Muscle of arm (tissue), 1 donor: ENCODE measurements at regions not wholly inside any gene's neighbourhood (a gene's known extent, or its start where the extent isn't known, plus 50 kb on each side); places are given as distances from the start of the nearest gene placed in this dataset.
"Not testable (repeated sequence)": the region's sequence is repeated elsewhere in the genome, so short reads cannot be mapped to it uniquely, and the experiment has no call there.

Experiments used
- DNase-seq: peaks from one replicate; pipeline ENCODE4 v3.0.0-alpha.2; 2013

- no peak for DNase-seq
Observed at GRCh38 chr2:39929531-39929930, 150.5 kb upstream of the THUMPD2 start.

GRCh38 chr2:39925312-39925711 lies 146.3 kb upstream of the THUMPD2 start:
- DNase-seq = no peak

- DNase-seq = no peak
Observed at GRCh38 chr2:39923455-39923854, 144.4 kb upstream of the THUMPD2 start.

- peak; percentile 14 for DNase-seq
Observed at GRCh38 chr2:39922679-39923405, 143.8 kb upstream of the THUMPD2 start.

GRCh38 chr2:39920307-39920801 lies 141.3 kb upstream of the THUMPD2 start:
- DNase-seq = no peak

GRCh38 chr2:39919511-39920306 lies 140.7 kb upstream of the THUMPD2 start:
- DNase-seq = no peak

- DNase-seq = no peak
Observed at GRCh38 chr2:39918886-39919285, 139.8 kb upstream of the THUMPD2 start.

GRCh38 chr2:39917371-39917770 lies 138.3 kb upstream of the THUMPD2 start:
- not testable (repeated sequence) for DNase-seq

- no peak for DNase-seq
Observed at GRCh38 chr2:39914949-39915348, 135.9 kb upstream of the THUMPD2 start.

GRCh38 chr2:39913648-39914461 lies 134.8 kb upstream of the THUMPD2 start:
- DNase-seq = peak; percentile 79

GRCh38 chr2:39902103-39902502 lies 123.0 kb upstream of the THUMPD2 start:
- DNase-seq = no peak

- no peak for DNase-seq
Observed at GRCh38 chr2:39898934-39899333, 119.9 kb upstream of the THUMPD2 start.

- DNase-seq = no peak
Observed at GRCh38 chr2:39897273-39897672, 118.2 kb upstream of the THUMPD2 start.

- DNase-seq = no peak
Observed at GRCh38 chr2:39894082-39894481, 115.0 kb upstream of the THUMPD2 start.

GRCh38 chr2:39893616-39894015 lies 114.6 kb upstream of the THUMPD2 start:
- no peak for DNase-seq

GRCh38 chr2:39881948-39882347 lies 102.9 kb upstream of the THUMPD2 start:
- DNase-seq = no peak

- DNase-seq = no peak
Observed at GRCh38 chr2:39881494-39881893, 102.4 kb upstream of the THUMPD2 start.

GRCh38 chr2:39879001-39879400 lies 99.9 kb upstream of the THUMPD2 start:
- not testable (repeated sequence) for DNase-seq

GRCh38 chr2:39875914-39876267 lies 96.8 kb upstream of the THUMPD2 start:
- DNase-seq = no peak

GRCh38 chr2:39875182-39875913 lies 96.3 kb upstream of the THUMPD2 start:
- DNase-seq = no peak

GRCh38 chr2:39874236-39874635 lies 95.2 kb upstream of the THUMPD2 start:
- DNase-seq = no peak

- DNase-seq = no peak
Observed at GRCh38 chr2:39873586-39873985, 94.5 kb upstream of the THUMPD2 start.
